GM23338 (cell line): ENCODE measurements at regions not wholly inside any gene's neighbourhood (a gene's known extent, or its start where the extent isn't known, plus 50 kb on each side); places are given as distances from the start of the nearest gene placed in this dataset.

Experiments used
- ATAC-seq: fragments of 200-7000 bp; cut with Tn5 transposase; 3 replicates; pipeline ENCODE4 v1.9.1; 2020
- DNase-seq: peaks from one replicate; pipeline ENCODE4 v3.0.0-alpha.2; 2015; ENCODE audit warnings: low spot score
- H2AFZ ChIP-seq: fragments of 200-600 bp; sonication (generic); 2 replicates; pipeline ENCODE4 v1.8.0; 2016; ENCODE audit warnings: antibody characterized with exemption, mild to moderate bottlenecking, moderate library complexity
- H3F3A ChIP-seq: fragments of 200-600 bp; sonication (generic); replicated peaks from 2 replicates; pipeline ENCODE4 v1.8.0; 2017; ENCODE audit warnings: antibody characterized with exemption, mixed run types, low read depth
- H3K27ac ChIP-seq: fragments of 200-600 bp; sonication (generic); 2 replicates; pipeline ENCODE4 v1.6.1; 2016; ENCODE audit warnings: low read depth
- H3K27me3 ChIP-seq: fragments of 200-600 bp; sonication (generic); 2 replicates; pipeline ENCODE4 v1.8.0; 2016; ENCODE audit warnings: mild to moderate bottlenecking, mixed run types, moderate library complexity; ENCODE audit not compliant: insufficient read depth
- H3K36me3 ChIP-seq: fragments of 200-600 bp; sonication (generic); 2 replicates; pipeline ENCODE4 v1.8.0; 2016; ENCODE audit warnings: mild to moderate bottlenecking; ENCODE audit not compliant: insufficient read depth
- H3K4me1 ChIP-seq: fragments of 200-600 bp; sonication (generic); 2 replicates; pipeline ENCODE4 v1.8.0; 2016; ENCODE audit warnings: mild to moderate bottlenecking, moderate library complexity; ENCODE audit not compliant: insufficient read depth
- H3K4me2 ChIP-seq: fragments of 200-600 bp; sonication (generic); 2 replicates; pipeline ENCODE4 v1.7.1; 2017; ENCODE audit warnings: mixed run types
- H3K4me3 ChIP-seq: fragments of 200-600 bp; sonication (generic); 2 replicates; pipeline ENCODE4 v1.6.1; 2016; ENCODE audit warnings: mixed run types
- H3K79me2 ChIP-seq: fragments of 200-600 bp; sonication (generic); replicated peaks from 2 replicates; pipeline ENCODE4 v1.8.0; 2017; ENCODE audit warnings: mild to moderate bottlenecking; ENCODE audit not compliant: insufficient read depth
- H3K9me2 ChIP-seq: fragments of 200-600 bp; sonication (generic); 2 replicates; pipeline ENCODE4 v1.8.0; 2017; ENCODE audit not compliant: insufficient read depth
- H4K20me1 ChIP-seq: fragments of 200-600 bp; sonication (generic); replicated peaks from 2 replicates; pipeline ENCODE4 v1.8.0; 2017; ENCODE audit warnings: mild to moderate bottlenecking; ENCODE audit not compliant: insufficient read depth
- H3K27ac Mint-ChIP-seq: 2 replicates; pipeline ENCODE4 v1.8.0; 2020; ENCODE audit warnings: inconsistent platforms, mild to moderate bottlenecking, moderate library complexity, mixed read lengths
- H3K27me3 Mint-ChIP-seq: 3 replicates; pipeline ENCODE4 v1.8.0; 2022; ENCODE audit warnings: low read depth, mild to moderate bottlenecking, moderate library complexity, mixed read lengths, inconsistent platforms; ENCODE audit not compliant: insufficient read depth, poor library complexity
- H3K36me3 Mint-ChIP-seq: 3 replicates; pipeline ENCODE4 v1.8.0; 2021; ENCODE audit warnings: low read depth, mild to moderate bottlenecking, inconsistent platforms, moderate library complexity, mixed read lengths
- H3K4me1 Mint-ChIP-seq: 3 replicates; pipeline ENCODE4 v1.8.0; 2020; ENCODE audit warnings: mild to moderate bottlenecking, inconsistent platforms, mixed read lengths
- H3K4me3 Mint-ChIP-seq: 3 replicates; pipeline ENCODE4 v1.8.0; 2021; ENCODE audit warnings: moderate library complexity, mild to moderate bottlenecking, inconsistent platforms, mixed read lengths
- H3K9me3 Mint-ChIP-seq: 3 replicates; pipeline ENCODE4 v1.8.0; 2020; ENCODE audit warnings: moderate library complexity, mild to moderate bottlenecking, inconsistent platforms, mixed read lengths
- CREB1 ChIP-seq: fragments of 250-450 bp; sonication (Bioruptor Pico); IDR thresholded peaks from 2 replicates; pipeline ENCODE4 v1.5.0; 2020; ENCODE audit warnings: low read depth, mild to moderate bottlenecking, moderate library complexity
- CTCF ChIP-seq, 2 experiments: fragments of 200-600 bp in 1 of 2; sonication (generic) in 1 of 2; conservative IDR thresholded peaks; 2 replicates each; pipeline versions ENCODE4 v1.5.1 to v1.6.1; 2016 to 2017; ENCODE audit warnings: antibody characterized with exemption in 2 of 2, low read depth in 2 of 2, mild to moderate bottlenecking in 2 of 2, moderate library complexity in 1 of 2
- EZH2 ChIP-seq: fragments of 200-600 bp; sonication (generic); IDR thresholded peaks from one replicate; pipeline ENCODE4 v1.8.0; 2017; ENCODE audit warnings: antibody characterized with exemption, mild to moderate bottlenecking, low read depth; ENCODE audit not compliant: unreplicated experiment
- EZH2phosphoT487 ChIP-seq: fragments of 200-600 bp; sonication (generic); IDR thresholded peaks from one replicate; pipeline ENCODE4 v1.8.1; 2018; ENCODE audit warnings: antibody characterized with exemption; ENCODE audit not compliant: unreplicated experiment
- JUNB ChIP-seq: IDR thresholded peaks from one replicate; pipeline ENCODE4 v1.6.1; 2016; ENCODE audit warnings: antibody characterized with exemption; ENCODE audit not compliant: unreplicated experiment
- NANOG ChIP-seq: IDR thresholded peaks from 2 replicates; pipeline ENCODE4 v1.6.1; 2016; ENCODE audit warnings: antibody characterized with exemption, borderline replicate concordance
- POLR2AphosphoS5 ChIP-seq: IDR thresholded peaks from 2 replicates; pipeline ENCODE4 v1.6.1; 2016; ENCODE audit warnings: antibody characterized with exemption, low read depth
- REST ChIP-seq: IDR thresholded peaks from one replicate; pipeline ENCODE4 v1.6.1; 2018; ENCODE audit warnings: antibody characterized with exemption; ENCODE audit not compliant: unreplicated experiment
- STAT1 ChIP-seq: IDR thresholded peaks from one replicate; pipeline ENCODE4 v1.6.1; 2016; ENCODE audit warnings: antibody characterized with exemption; ENCODE audit not compliant: unreplicated experiment
- ZNF114 ChIP-seq: fragments of 250-450 bp; sonication (Bioruptor Pico); IDR thresholded peaks from 2 replicates; pipeline ENCODE4 v1.5.0; 2020; ENCODE audit warnings: mild to moderate bottlenecking, moderate library complexity
- ZNF331 ChIP-seq: fragments of 250-450 bp; sonication (Bioruptor Pico); IDR thresholded peaks from 2 replicates; pipeline ENCODE4 v1.5.0; 2020; ENCODE audit warnings: low read depth, mild to moderate bottlenecking, moderate library complexity
- TF ChIP-seq, protein P1 (sequence below): fragments of 250-450 bp; sonication (Bioruptor Pico); IDR thresholded peaks from 2 replicates; pipeline ENCODE4 v1.5.0; 2020; ENCODE audit warnings: mild to moderate bottlenecking, moderate library complexity
- TF ChIP-seq, protein P2 (sequence below): IDR thresholded peaks from 2 replicates; pipeline ENCODE4 v1.6.1; 2016; ENCODE audit warnings: antibody characterized with exemption

DNA sequence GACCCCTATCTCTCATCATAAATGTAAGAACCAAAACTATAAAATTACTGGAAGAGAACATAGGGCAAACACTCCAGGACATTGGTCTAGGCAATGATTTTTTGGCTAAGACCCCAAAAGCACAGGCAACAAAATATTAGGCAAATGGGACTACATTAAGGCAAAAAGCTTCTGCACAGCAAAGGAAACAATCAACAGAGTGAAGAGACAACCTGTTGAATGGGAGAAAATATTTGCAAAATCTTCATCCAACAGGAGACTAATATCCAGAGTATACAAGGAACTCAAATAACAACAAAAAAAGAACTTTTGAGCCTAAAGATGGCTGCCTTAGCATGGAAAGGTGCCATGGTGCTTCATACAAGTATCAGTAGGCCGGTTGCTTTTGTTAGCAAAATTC, 111.1 kb upstream of the FMR1 start:
- Mint-ChIP-seq H3K4me1 (no peaks in the 10 kb centered on the region), H3K27me3 (peaks cover 1% of the 10 kb centered on the region), H3K36me3 (no peaks in the 10 kb centered on the region), H3K27ac (no peak overlapping the region), H3K4me3 (no peak overlapping the region), H3K9me3 (no peaks in the 10 kb centered on the region; the same call in 2 of the 3 replicates)
- Histone ChIP-seq H3K9me2 (no peaks in the 10 kb centered on the region), H3F3A (no peaks in the 10 kb centered on the region), H3K4me3 (no peak overlapping the region), H3K4me2 (no peak overlapping the region), H3K4me1 (no peaks in the 10 kb centered on the region), H3K79me2 (no peaks in the 10 kb centered on the region), H3K36me3 (no peaks in the 10 kb centered on the region), H2AFZ (no peak overlapping the region), H3K27me3 (no peaks in the 10 kb centered on the region), H4K20me1 (no peaks in the 10 kb centered on the region), H3K27ac (no peak overlapping the region)
- DNase-seq (no peak), ATAC-seq (no peak)
- no peak for TF ChIP-seq JUNB
- TF ChIP-seq NANOG: no peak
- TF ChIP-seq, protein P1, sequence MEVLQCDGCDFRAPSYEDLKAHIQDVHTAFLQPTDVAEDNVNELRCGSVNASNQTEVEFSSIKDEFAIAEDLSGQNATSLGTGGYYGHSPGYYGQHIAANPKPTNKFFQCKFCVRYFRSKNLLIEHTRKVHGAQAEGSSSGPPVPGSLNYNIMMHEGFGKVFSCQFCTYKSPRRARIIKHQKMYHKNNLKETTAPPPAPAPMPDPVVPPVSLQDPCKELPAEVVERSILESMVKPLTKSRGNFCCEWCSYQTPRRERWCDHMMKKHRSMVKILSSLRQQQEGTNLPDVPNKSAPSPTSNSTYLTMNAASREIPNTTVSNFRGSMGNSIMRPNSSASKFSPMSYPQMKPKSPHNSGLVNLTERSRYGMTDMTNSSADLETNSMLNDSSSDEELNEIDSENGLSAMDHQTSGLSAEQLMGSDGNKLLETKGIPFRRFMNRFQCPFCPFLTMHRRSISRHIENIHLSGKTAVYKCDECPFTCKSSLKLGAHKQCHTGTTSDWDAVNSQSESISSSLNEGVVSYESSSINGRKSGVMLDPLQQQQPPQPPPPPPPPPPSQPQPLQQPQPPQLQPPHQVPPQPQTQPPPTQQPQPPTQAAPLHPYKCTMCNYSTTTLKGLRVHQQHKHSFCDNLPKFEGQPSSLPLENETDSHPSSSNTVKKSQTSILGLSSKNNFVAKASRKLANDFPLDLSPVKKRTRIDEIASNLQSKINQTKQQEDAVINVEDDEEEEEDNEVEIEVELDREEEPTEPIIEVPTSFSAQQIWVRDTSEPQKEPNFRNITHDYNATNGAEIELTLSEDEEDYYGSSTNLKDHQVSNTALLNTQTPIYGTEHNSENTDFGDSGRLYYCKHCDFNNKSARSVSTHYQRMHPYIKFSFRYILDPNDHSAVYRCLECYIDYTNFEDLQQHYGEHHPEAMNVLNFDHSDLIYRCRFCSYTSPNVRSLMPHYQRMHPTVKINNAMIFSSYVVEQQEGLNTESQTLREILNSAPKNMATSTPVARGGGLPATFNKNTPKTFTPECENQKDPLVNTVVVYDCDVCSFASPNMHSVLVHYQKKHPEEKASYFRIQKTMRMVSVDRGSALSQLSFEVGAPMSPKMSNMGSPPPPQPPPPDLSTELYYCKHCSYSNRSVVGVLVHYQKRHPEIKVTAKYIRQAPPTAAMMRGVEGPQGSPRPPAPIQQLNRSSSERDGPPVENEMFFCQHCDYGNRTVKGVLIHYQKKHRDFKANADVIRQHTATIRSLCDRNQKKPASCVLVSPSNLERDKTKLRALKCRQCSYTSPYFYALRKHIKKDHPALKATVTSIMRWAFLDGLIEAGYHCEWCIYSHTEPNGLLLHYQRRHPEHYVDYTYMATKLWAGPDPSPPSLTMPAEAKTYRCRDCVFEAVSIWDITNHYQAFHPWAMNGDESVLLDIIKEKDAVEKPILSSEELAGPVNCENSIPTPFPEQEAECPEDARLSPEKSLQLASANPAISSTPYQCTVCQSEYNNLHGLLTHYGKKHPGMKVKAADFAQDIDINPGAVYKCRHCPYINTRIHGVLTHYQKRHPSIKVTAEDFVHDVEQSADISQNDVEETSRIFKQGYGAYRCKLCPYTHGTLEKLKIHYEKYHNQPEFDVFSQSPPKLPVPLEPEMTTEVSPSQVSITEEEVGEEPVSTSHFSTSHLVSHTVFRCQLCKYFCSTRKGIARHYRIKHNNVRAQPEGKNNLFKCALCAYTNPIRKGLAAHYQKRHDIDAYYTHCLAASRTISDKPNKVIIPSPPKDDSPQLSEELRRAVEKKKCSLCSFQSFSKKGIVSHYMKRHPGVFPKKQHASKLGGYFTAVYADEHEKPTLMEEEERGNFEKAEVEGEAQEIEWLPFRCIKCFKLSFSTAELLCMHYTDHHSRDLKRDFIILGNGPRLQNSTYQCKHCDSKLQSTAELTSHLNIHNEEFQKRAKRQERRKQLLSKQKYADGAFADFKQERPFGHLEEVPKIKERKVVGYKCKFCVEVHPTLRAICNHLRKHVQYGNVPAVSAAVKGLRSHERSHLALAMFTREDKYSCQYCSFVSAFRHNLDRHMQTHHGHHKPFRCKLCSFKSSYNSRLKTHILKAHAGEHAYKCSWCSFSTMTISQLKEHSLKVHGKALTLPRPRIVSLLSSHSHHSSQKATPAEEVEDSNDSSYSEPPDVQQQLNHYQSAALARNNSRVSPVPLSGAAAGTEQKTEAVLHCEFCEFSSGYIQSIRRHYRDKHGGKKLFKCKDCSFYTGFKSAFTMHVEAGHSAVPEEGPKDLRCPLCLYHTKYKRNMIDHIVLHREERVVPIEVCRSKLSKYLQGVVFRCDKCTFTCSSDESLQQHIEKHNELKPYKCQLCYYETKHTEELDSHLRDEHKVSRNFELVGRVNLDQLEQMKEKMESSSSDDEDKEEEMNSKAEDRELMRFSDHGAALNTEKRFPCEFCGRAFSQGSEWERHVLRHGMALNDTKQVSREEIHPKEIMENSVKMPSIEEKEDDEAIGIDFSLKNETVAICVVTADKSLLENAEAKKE (CRISPR knock-in tag): no peak
- TF ChIP-seq ZNF331 (CRISPR knock-in tag): no peak
- no peak for TF ChIP-seq REST
- TF ChIP-seq EZH2: no peak
- no peak for TF ChIP-seq CREB1 (CRISPR knock-in tag)
- no peak for TF ChIP-seq ZNF114 (CRISPR knock-in tag)
- no peak for TF ChIP-seq POLR2AphosphoS5
- no peak for TF ChIP-seq EZH2phosphoT487
- TF ChIP-seq STAT1: no peak
- no peak for TF ChIP-seq CTCF (conservative IDR thresholded peaks at IDR 0.05; ENCODE audit: low read depth in 2 of 2)
- TF ChIP-seq, protein P2, sequence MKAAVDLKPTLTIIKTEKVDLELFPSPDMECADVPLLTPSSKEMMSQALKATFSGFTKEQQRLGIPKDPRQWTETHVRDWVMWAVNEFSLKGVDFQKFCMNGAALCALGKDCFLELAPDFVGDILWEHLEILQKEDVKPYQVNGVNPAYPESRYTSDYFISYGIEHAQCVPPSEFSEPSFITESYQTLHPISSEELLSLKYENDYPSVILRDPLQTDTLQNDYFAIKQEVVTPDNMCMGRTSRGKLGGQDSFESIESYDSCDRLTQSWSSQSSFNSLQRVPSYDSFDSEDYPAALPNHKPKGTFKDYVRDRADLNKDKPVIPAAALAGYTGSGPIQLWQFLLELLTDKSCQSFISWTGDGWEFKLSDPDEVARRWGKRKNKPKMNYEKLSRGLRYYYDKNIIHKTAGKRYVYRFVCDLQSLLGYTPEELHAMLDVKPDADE: no peak
